ENCODE measurements at regions not wholly inside any gene's neighbourhood (a gene's known extent, or its start where the extent isn't known, plus 50 kb on each side); places are given as distances from the start of the nearest gene placed in this dataset.
"Not testable (repeated sequence)": the region's sequence is repeated elsewhere in the genome, so short reads cannot be mapped to it uniquely, and the experiment has no call there.

- no peak for DNase-seq
Measured at GRCh38 chr16:52386694-52387093, 160.2 kb downstream of the TOX3 start.

- no peak for DNase-seq
Measured at GRCh38 chr16:52384378-52384777, 162.6 kb downstream of the TOX3 start.

GRCh38 chr16:52383640-52384292 is 163.2 kb downstream of the TOX3 start:
- no peak for DNase-seq

- no peak for DNase-seq
Measured at GRCh38 chr16:52383119-52383518, 163.8 kb downstream of the TOX3 start.

- no peak for DNase-seq
Measured at GRCh38 chr16:52379551-52379950, 167.4 kb downstream of the TOX3 start.

GRCh38 chr16:52376676-52377280 is 170.2 kb downstream of the TOX3 start:
- no peak for DNase-seq

GRCh38 chr16:52372313-52372712 is 174.6 kb downstream of the TOX3 start:
- DNase-seq: no peak

GRCh38 chr16:52368859-52369258 is 178.1 kb downstream of the TOX3 start:
- no peak for DNase-seq

GRCh38 chr16:52367821-52368220 is 179.1 kb downstream of the TOX3 start:
- no peak for DNase-seq

- DNase-seq: no peak
Measured at GRCh38 chr16:52366983-52367382, 180.0 kb downstream of the TOX3 start.

GRCh38 chr16:52364500-52364899 is 182.4 kb downstream of the TOX3 start:
- no peak for DNase-seq

- DNase-seq: no peak
Measured at GRCh38 chr16:52363082-52363481, 183.9 kb downstream of the TOX3 start.

GRCh38 chr16:52357711-52358110 is 189.2 kb downstream of the TOX3 start:
- no peak for DNase-seq

- DNase-seq: no peak
Measured at GRCh38 chr16:52353249-52353648, 193.7 kb downstream of the TOX3 start.

GRCh38 chr16:52351451-52351850 is 195.5 kb downstream of the TOX3 start:
- DNase-seq: no peak

- no peak for DNase-seq
Measured at GRCh38 chr16:52350031-52350642, 196.8 kb downstream of the TOX3 start.

- no peak for DNase-seq
Measured at GRCh38 chr16:52346709-52347108, 200.2 kb downstream of the TOX3 start.

GRCh38 chr16:52333673-52334072 is 213.3 kb downstream of the TOX3 start:
- not testable (repeated sequence) for DNase-seq

- no peak for DNase-seq
Measured at GRCh38 chr16:52320930-52321439, 226.0 kb downstream of the TOX3 start.

GRCh38 chr16:52318302-52319009 is 228.5 kb downstream of the TOX3 start:
- DNase-seq: no peak

- DNase-seq: no peak
Measured at GRCh38 chr16:52316241-52316640, 230.7 kb downstream of the TOX3 start.

- no peak for DNase-seq
Measured at GRCh38 chr16:52312716-52313115, 234.2 kb downstream of the TOX3 start.

Data from CD4-positive, alpha-beta T cell treated with Interferon alpha-2 for 1 hour (primary cell).